Parathyroid adenoma (tissue), 2 donors: ENCODE measurements at regions not wholly inside any gene's neighbourhood (a gene's known extent, or its start where the extent isn't known, plus 50 kb on each side); places are given as distances from the start of the nearest gene placed in this dataset.

Experiments
- H2AFZ ChIP-seq: fragments of 300-600 bp; sonication (generic); one replicate; pipeline ENCODE4 v1.7.0; 2017; ENCODE audit warnings: antibody characterized with exemption, mild to moderate bottlenecking
- H3K27ac ChIP-seq: fragments of 300-600 bp; sonication (generic); one replicate; pipeline ENCODE4 v1.7.0; 2017
- H3K27me3 ChIP-seq: fragments of 300-600 bp; sonication (generic); one replicate; pipeline ENCODE4 v1.7.0; 2017; ENCODE audit warnings: low read length; ENCODE audit not compliant: control insufficient read depth, insufficient read depth
- H3K36me3 ChIP-seq: fragments of 300-600 bp; sonication (generic); one replicate; pipeline ENCODE4 v1.7.0; 2017; ENCODE audit warnings: low read length; ENCODE audit not compliant: control insufficient read depth, insufficient read depth
- H3K4me1 ChIP-seq: fragments of 300-600 bp; sonication (generic); one replicate; pipeline ENCODE4 v1.7.0; 2017; ENCODE audit warnings: control low read depth
- H3K4me2 ChIP-seq: fragments of 300-600 bp; sonication (generic); one replicate; pipeline ENCODE4 v1.7.0; 2017; ENCODE audit warnings: low read length
- H3K4me3 ChIP-seq: fragments of 300-600 bp; sonication (generic); one replicate; pipeline ENCODE4 v1.7.0; 2017; ENCODE audit warnings: low read depth, low read length
- H3K79me2 ChIP-seq: fragments of 300-600 bp; sonication (generic); one replicate; pipeline ENCODE4 v1.7.0; 2017; ENCODE audit warnings: control low read depth
- H3K9ac ChIP-seq: fragments of 300-600 bp; sonication (generic); one replicate; pipeline ENCODE4 v1.7.0; 2017; ENCODE audit warnings: mild to moderate bottlenecking
- H3K9me3 ChIP-seq: fragments of 300-600 bp; sonication (generic); one replicate; pipeline ENCODE4 v1.7.0; 2017; ENCODE audit warnings: low read length; ENCODE audit not compliant: control insufficient read depth
- CTCF ChIP-seq: fragments of 300-600 bp; sonication (generic); IDR thresholded peaks from one replicate; pipeline ENCODE4 v1.7.0; 2017; ENCODE audit warnings: antibody characterized with exemption, mild to moderate bottlenecking
- donor health status: primary hyperparathyroidism.

GRCh38 chr20:48571949-48572847 is 255.6 kb downstream of the PREX1 start:
- no peaks in the 10 kb centered on the region for H3K36me3 ChIP-seq
- H3K4me1 ChIP-seq = peaks cover 18% of the 10 kb centered on the region
- H3K27me3 ChIP-seq = no peaks in the 10 kb centered on the region
- H3K79me2 ChIP-seq = no peaks in the 10 kb centered on the region
- H3K4me2 ChIP-seq = no peak overlapping the region
- peak overlapping the region; percentile 60 for H3K27ac ChIP-seq
- H3K4me3 ChIP-seq = no peak overlapping the region
- no peak for TF ChIP-seq CTCF
- H2AFZ ChIP-seq = peak overlapping the region; percentile 52
- H3K9me3 ChIP-seq = no peaks in the 10 kb centered on the region
- H3K9ac ChIP-seq = no peak overlapping the region

- no peak overlapping the region for H3K4me2 ChIP-seq
- TF ChIP-seq CTCF = no peak
- H2AFZ ChIP-seq = no peak overlapping the region
- no peaks in the 10 kb centered on the region for H3K9me3 ChIP-seq
- H3K4me3 ChIP-seq = no peak overlapping the region
- H3K9ac ChIP-seq = no peak overlapping the region
- H3K27me3 ChIP-seq = no peaks in the 10 kb centered on the region
- no peak overlapping the region for H3K27ac ChIP-seq
- H3K36me3 ChIP-seq = no peaks in the 10 kb centered on the region
- peaks cover 18% of the 10 kb centered on the region for H3K4me1 ChIP-seq
- no peaks in the 10 kb centered on the region for H3K79me2 ChIP-seq
These were observed 258.1 kb downstream of the PREX1 start for GRCh38 chr20:48569679-48570078.

- no peaks in the 10 kb centered on the region for H3K36me3 ChIP-seq
- no peak for TF ChIP-seq CTCF
- no peak overlapping the region for H2AFZ ChIP-seq
- no peak overlapping the region for H3K4me2 ChIP-seq
- no peak overlapping the region for H3K4me3 ChIP-seq
- H3K79me2 ChIP-seq = no peaks in the 10 kb centered on the region
- H3K4me1 ChIP-seq = peaks cover 12% of the 10 kb centered on the region
- no peaks in the 10 kb centered on the region for H3K9me3 ChIP-seq
- H3K9ac ChIP-seq = no peak overlapping the region
- H3K27ac ChIP-seq = no peak overlapping the region
- no peaks in the 10 kb centered on the region for H3K27me3 ChIP-seq
These were observed 259.3 kb downstream of the PREX1 start for GRCh38 chr20:48568520-48568919.

GRCh38 chr20:48567145-48567544 is 260.7 kb downstream of the PREX1 start:
- Histone ChIP-seq H3K79me2 (no peaks in the 10 kb centered on the region), H3K36me3 (no peaks in the 10 kb centered on the region), H3K9me3 (no peaks in the 10 kb centered on the region), H3K4me1 (peaks cover 6% of the 10 kb centered on the region), H3K9ac (no peak overlapping the region), H3K27ac (no peak overlapping the region), H3K27me3 (no peaks in the 10 kb centered on the region), H3K4me3 (no peak overlapping the region), H3K4me2 (no peak overlapping the region), H2AFZ (no peak overlapping the region)
- TF ChIP-seq CTCF = no peak
